CD4-positive, alpha-beta T cell (primary cell): ENCODE measurements at regions not wholly inside any gene's neighbourhood (a gene's known extent, or its start where the extent isn't known, plus 50 kb on each side); places are given as distances from the start of the nearest gene placed in this dataset.

Experiments
- ATAC-seq: fragments of 200-7000 bp; cut with Tn5 transposase; one replicate; pipeline ENCODE4 v1.10.0; 2022; ENCODE audit warnings: mild to moderate bottlenecking; ENCODE audit not compliant: poor library complexity
- CTCF ChIA-PET: fragments of 350-600 bp; sonication (Branson Sonifier 250); formaldehyde crosslinking; loops from one replicate; lab custom pipeline; 2021; ENCODE audit warnings: antibody characterized with exemption, inconsistent platforms; lab: Charles Lee
- POLR2A ChIA-PET: fragments of 350-600 bp; sonication (Branson Sonifier 250); formaldehyde crosslinking; loops from one replicate; lab custom pipeline; 2021; ENCODE audit warnings: antibody characterized with exemption, inconsistent platforms; lab: Charles Lee
- DNase-seq, 14 experiments: peaks; one replicate each; pipeline ENCODE4 v3.0.0-alpha.2; 2013 to 2020; ENCODE audit warnings: mixed read lengths in 2 of 14
- H3K27ac ChIP-seq, 2 donors: one replicate each; pipeline versions ENCODE4 v1.5.1 to v1.7.0; 2013; ENCODE audit warnings: low read length in 2 of 2, low read depth in 1 of 2, mild to moderate bottlenecking in 1 of 2
- H3K27me3 ChIP-seq, 2 experiments: 1 replicate in 1 of 2; 2 replicates in 1 of 2; pipeline versions ENCODE4 v1.6.1 to v1.7.0; 2013; ENCODE audit warnings: low read length in 2 of 2, control low read depth in 1 of 2, mild to moderate bottlenecking in 1 of 2, moderate library complexity in 1 of 2; ENCODE audit not compliant: insufficient read depth in 2 of 2, control insufficient read depth in 1 of 2
- H3K36me3 ChIP-seq: one replicate; pipeline ENCODE4 v1.6.1; 2013; ENCODE audit warnings: low read length, control low read depth; ENCODE audit not compliant: insufficient read depth
- H3K4me1 ChIP-seq: one replicate; pipeline ENCODE4 v1.6.1; 2013; ENCODE audit warnings: low read length, control low read depth; ENCODE audit not compliant: insufficient read depth
- H3K4me3 ChIP-seq: one replicate; pipeline ENCODE4 v1.5.1; 2013; ENCODE audit warnings: mild to moderate bottlenecking, low read length, moderate library complexity
- H3K9me3 ChIP-seq, 2 experiments: 1 replicate in 1 of 2; 2 replicates in 1 of 2; pipeline versions ENCODE4 v1.6.1 to v1.7.0; 2013; ENCODE audit warnings: low read length in 2 of 2, mild to moderate bottlenecking in 2 of 2, control low read depth in 1 of 2, moderate library complexity in 1 of 2; ENCODE audit not compliant: control insufficient read depth in 1 of 2, insufficient read depth in 1 of 2
- H3K27ac Mint-ChIP-seq: one replicate; pipeline ENCODE4 v1.8.0; 2020; ENCODE audit warnings: mixed read lengths
- H3K27me3 Mint-ChIP-seq: one replicate; pipeline ENCODE4 v1.8.0; 2021; ENCODE audit warnings: mixed read lengths
- H3K36me3 Mint-ChIP-seq: one replicate; pipeline ENCODE4 v1.8.0; 2021; ENCODE audit warnings: low read depth, mixed read lengths
- H3K4me1 Mint-ChIP-seq: one replicate; pipeline ENCODE4 v1.8.0; 2021; ENCODE audit warnings: low read depth, mixed read lengths
- H3K4me3 Mint-ChIP-seq: one replicate; pipeline ENCODE4 v1.8.0; 2020; ENCODE audit warnings: mild to moderate bottlenecking, mixed read lengths
- H3K9me3 Mint-ChIP-seq: one replicate; pipeline ENCODE4 v1.8.0; 2020; ENCODE audit warnings: mixed read lengths
- CTCF ChIP-seq: fragments of 200-600 bp; IDR thresholded peaks from one replicate; pipeline ENCODE4 v1.8.0; 2022; ENCODE audit warnings: antibody characterized with exemption, mild to moderate bottlenecking
- intact Hi-C, 2 experiments: fragments of 100-400 bp; cut with DNase I in 1 of 2; cut with micrococcal nuclease in 1 of 2; formaldehyde crosslinking; loops; one replicate each; pipeline versions ENCODE4 v1.15.1 to v1.9.0; 2023 to 2025; cut with DNase I, micrococcal nuclease

- no peak overlapping the region for H3K27ac ChIP-seq
- H3K9me3 ChIP-seq: no peaks in the 10 kb centered on the region
- Mint-ChIP-seq H3K4me3 (no peak overlapping the region), H3K36me3 (no peaks in the 10 kb centered on the region), H3K4me1 (no peaks in the 10 kb centered on the region), H3K27me3 (no peaks in the 10 kb centered on the region), H3K9me3 (peaks cover 2% of the 10 kb centered on the region), H3K27ac (no peak overlapping the region)
- ATAC-seq: no peak
- intact Hi-C loops: no loop called here
- POLR2A ChIA-PET: no interaction called here
- DNase-seq: no peak
- H3K36me3 ChIP-seq: no peaks in the 10 kb centered on the region
- TF ChIP-seq CTCF: no peak
- CTCF ChIA-PET: no interaction called here
- no peaks in the 10 kb centered on the region for H3K27me3 ChIP-seq
- H3K4me3 ChIP-seq: no peak overlapping the region
- no peaks in the 10 kb centered on the region for H3K4me1 ChIP-seq
Observed at GRCh38 chr7:84906889-84907288, 280.0 kb downstream of the SEMA3D start.

- Mint-ChIP-seq H3K9me3 (peaks cover 2% of the 10 kb centered on the region), H3K4me1 (no peaks in the 10 kb centered on the region), H3K27ac (no peak overlapping the region), H3K36me3 (no peaks in the 10 kb centered on the region), H3K4me3 (no peak overlapping the region), H3K27me3 (no peaks in the 10 kb centered on the region)
- intact Hi-C loops: no loop called here
- H3K27me3 ChIP-seq: no peaks in the 10 kb centered on the region
- POLR2A ChIA-PET: no interaction called here
- H3K4me3 ChIP-seq: no peak overlapping the region
- CTCF ChIA-PET: no interaction called here
- DNase-seq: no peak
- ATAC-seq: no peak
- H3K27ac ChIP-seq: no peak overlapping the region
- H3K9me3 ChIP-seq: no peaks in the 10 kb centered on the region
- H3K36me3 ChIP-seq: no peaks in the 10 kb centered on the region
- TF ChIP-seq CTCF: no peak
- no peaks in the 10 kb centered on the region for H3K4me1 ChIP-seq
Observed at GRCh38 chr7:84904561-84904960, 282.3 kb downstream of the SEMA3D start.

- Mint-ChIP-seq H3K27ac (no peak overlapping the region), H3K4me3 (no peak overlapping the region), H3K27me3 (no peaks in the 10 kb centered on the region), H3K9me3 (peaks cover 2% of the 10 kb centered on the region), H3K36me3 (no peaks in the 10 kb centered on the region), H3K4me1 (no peaks in the 10 kb centered on the region)
- H3K4me1 ChIP-seq: no peaks in the 10 kb centered on the region
- ChIA-PET CTCF (no interaction called here), POLR2A (no interaction called here)
- no peak for ATAC-seq
- intact Hi-C loops: no loop called here
- H3K36me3 ChIP-seq: no peaks in the 10 kb centered on the region
- no peak for TF ChIP-seq CTCF
- no peak overlapping the region for H3K27ac ChIP-seq
- H3K4me3 ChIP-seq: no peak overlapping the region
- no peak for DNase-seq
- H3K9me3 ChIP-seq: no peaks in the 10 kb centered on the region
- H3K27me3 ChIP-seq: no peaks in the 10 kb centered on the region
Observed at GRCh38 chr7:84901366-84901765, 285.5 kb downstream of the SEMA3D start.
